PC-3 (cell line): ENCODE measurements at regions not wholly inside any gene's neighbourhood (a gene's known extent, or its start where the extent isn't known, plus 50 kb on each side); places are given as distances from the start of the nearest gene placed in this dataset.

ENCODE experiments used
- ATAC-seq: fragments of 200-7000 bp; cut with Tn5 transposase; 2 replicates; pipeline ENCODE4 v1.9.1; 2020; ENCODE audit warnings: mild to moderate bottlenecking, moderate library complexity
- BruUV-seq: library from RNA; stranded (reverse); fragments of 400-500 nt; replicated peaks from 2 replicates; lab custom pipeline; 2021; lab: Mats Ljungman, UMichigan
- CTCF ChIA-PET: fragments of 300-600 bp; sonication (Branson Sonifier 250); formaldehyde crosslinking; loops from one replicate; lab custom pipeline; 2022; ENCODE audit warnings: antibody characterized with exemption; lab: Charles Lee
- POLR2A ChIA-PET: fragments of 300-600 bp; sonication (Branson Sonifier 250); formaldehyde crosslinking; loops from one replicate; lab custom pipeline; 2022; ENCODE audit warnings: antibody characterized with exemption; ENCODE audit not compliant: unreplicated experiment; lab: Charles Lee
- DNase-seq: peaks from one replicate; pipeline ENCODE4 v3.0.0-alpha.2; 2015
- H2AFZ ChIP-seq: fragments of 300-600 bp; sonication (generic); 2 replicates; pipeline ENCODE4 v1.6.0; 2016; ENCODE audit warnings: antibody characterized with exemption, low read length
- H3F3A ChIP-seq: fragments of 300-600 bp; sonication (generic); one replicate; pipeline ENCODE4 v1.6.0; 2017; ENCODE audit warnings: antibody characterized with exemption, low read length, control low read depth, mild to moderate bottlenecking; ENCODE audit not compliant: unreplicated experiment
- H3K27ac ChIP-seq: fragments of 300-600 bp; sonication (generic); 2 replicates; pipeline ENCODE4 v1.5.1; 2016; ENCODE audit warnings: mild to moderate bottlenecking, low read length
- H3K27me3 ChIP-seq: fragments of 300-600 bp; sonication (generic); 2 replicates; pipeline ENCODE4 v1.6.1; 2016; ENCODE audit warnings: low read length, mixed read lengths
- H3K36me3 ChIP-seq: fragments of 300-600 bp; sonication (generic); 2 replicates; pipeline ENCODE4 v1.6.1; 2016; ENCODE audit warnings: low read depth, mixed run types, low read length, mixed read lengths
- H3K4me1 ChIP-seq: fragments of 300-600 bp; sonication (generic); 2 replicates; pipeline ENCODE4 v1.5.1; 2016; ENCODE audit warnings: low read length; ENCODE audit not compliant: insufficient read depth
- H3K4me2 ChIP-seq: fragments of 300-600 bp; sonication (generic); 2 replicates; pipeline ENCODE4 v1.6.0; 2016; ENCODE audit warnings: low read length
- H3K4me3 ChIP-seq: fragments of 300-600 bp; sonication (generic); 2 replicates; pipeline ENCODE4 v1.5.1; 2016; ENCODE audit warnings: mild to moderate bottlenecking, low read length, mixed read lengths
- H3K79me2 ChIP-seq: fragments of 300-600 bp; sonication (generic); 2 replicates; pipeline ENCODE4 v1.6.1; 2017; ENCODE audit warnings: low read length, mixed read lengths
- H3K9ac ChIP-seq: fragments of 300-600 bp; sonication (generic); 2 replicates; pipeline ENCODE4 v1.6.0; 2016; ENCODE audit warnings: mild to moderate bottlenecking, low read length
- H3K9me2 ChIP-seq: fragments of 300-600 bp; sonication (generic); replicated peaks from 2 replicates; pipeline ENCODE4 v1.6.1; 2016; ENCODE audit warnings: mixed run types, low read length, mixed read lengths
- H3K9me3 ChIP-seq: fragments of 300-600 bp; sonication (generic); 2 replicates; pipeline ENCODE4 v1.6.1; 2016; ENCODE audit warnings: low read length, mixed read lengths
- H4K20me1 ChIP-seq: fragments of 300-600 bp; sonication (generic); 2 replicates; pipeline ENCODE4 v1.6.1; 2016; ENCODE audit warnings: low read length, mixed read lengths
- CTCF ChIP-seq: fragments of 300-600 bp; sonication (generic); conservative IDR thresholded peaks from 2 replicates; pipeline ENCODE4 v1.5.1; 2017; ENCODE audit warnings: antibody characterized with exemption, low read depth, mild to moderate bottlenecking, low read length
- EZH2 ChIP-seq: fragments of 300-600 bp; sonication (generic); IDR thresholded peaks from one replicate; pipeline ENCODE4 v1.6.1; 2017; ENCODE audit warnings: antibody characterized with exemption, mild to moderate bottlenecking, low read length; ENCODE audit not compliant: unreplicated experiment
- EZH2phosphoT487 ChIP-seq: fragments of 300-600 bp; sonication (generic); IDR thresholded peaks from 2 replicates; pipeline ENCODE4 v1.6.1; 2018; ENCODE audit warnings: mild to moderate bottlenecking, antibody characterized with exemption, low read length, borderline replicate concordance
- intact Hi-C: fragments of 100-400 bp; cut with micrococcal nuclease; formaldehyde crosslinking; loops from 2 replicates; pipeline ENCODE4 v1.9.0; 2023

- no TSS peak for BruUV-seq
- intact Hi-C loops = no loop called here
- no peak for ATAC-seq
These were observed 521.8 kb downstream of the MIAT start for GRCh38 chr22:27179161-27179560.

DNA sequence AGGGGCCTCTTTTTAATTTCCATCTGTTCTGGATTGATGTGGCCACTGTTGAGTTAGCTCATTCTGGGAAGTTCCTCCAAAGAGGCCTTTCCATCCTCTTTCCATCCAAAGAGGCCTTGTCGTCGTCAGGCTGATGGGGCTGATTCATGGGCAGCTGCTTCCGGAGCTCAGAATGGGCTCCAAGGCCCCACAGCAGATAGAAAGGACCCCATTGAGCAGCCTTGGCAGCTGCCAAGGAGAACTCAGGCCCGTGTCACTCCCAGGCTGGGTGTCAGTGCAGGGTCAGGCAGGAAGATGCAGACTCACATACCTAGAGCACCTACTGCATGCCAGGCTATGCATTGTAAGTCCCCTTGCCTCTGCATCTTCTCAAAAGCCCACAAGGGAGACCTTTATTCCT, 524.1 kb downstream of the MIAT start:
- Histone ChIP-seq H2AFZ (no peak overlapping the region), H3K79me2 (no peaks in the 10 kb centered on the region), H3K4me2 (no peak overlapping the region), H3K4me3 (no peak overlapping the region), H3K9me3 (no peaks in the 10 kb centered on the region), H3K27me3 (peaks cover 6% of the 10 kb centered on the region; the same call in 1 of the 2 replicates), H3K4me1 (no peaks in the 10 kb centered on the region), H3K27ac (no peak overlapping the region), H3K9me2 (no peaks in the 10 kb centered on the region), H3K36me3 (no peaks in the 10 kb centered on the region), H4K20me1 (no peaks in the 10 kb centered on the region), H3K9ac (no peak overlapping the region), H3F3A (no peaks in the 10 kb centered on the region)
- ChIA-PET POLR2A (no interaction called here), CTCF (no interaction called here)
- DNase-seq = no peak
- TF ChIP-seq EZH2 (no peak), EZH2phosphoT487 (no peak), CTCF (no peak)
- no TSS peak for BruUV-seq
- ATAC-seq = no peak
- intact Hi-C loops = no loop called here

More at GRCh38 chr22:27179161-27179560, 521.8 kb downstream of the MIAT start:
- H3K36me3 ChIP-seq = no peaks in the 10 kb centered on the region
- H2AFZ ChIP-seq = no peak overlapping the region
- H3F3A ChIP-seq = no peaks in the 10 kb centered on the region
- CTCF ChIA-PET = no interaction called here
- TF ChIP-seq EZH2phosphoT487 (no peak), EZH2 (no peak), CTCF (no peak)
- H3K9me2 ChIP-seq = no peaks in the 10 kb centered on the region
- no peaks in the 10 kb centered on the region for H3K4me1 ChIP-seq
- no peak overlapping the region for H3K4me2 ChIP-seq
- H3K9me3 ChIP-seq = no peaks in the 10 kb centered on the region
- H3K9ac ChIP-seq = no peak overlapping the region
- no peak overlapping the region for H3K27ac ChIP-seq
- no peaks in the 10 kb centered on the region for H4K20me1 ChIP-seq
- DNase-seq = no peak
- POLR2A ChIA-PET = no interaction called here
- no peaks in the 10 kb centered on the region for H3K79me2 ChIP-seq
- H3K27me3 ChIP-seq = peaks cover 30% of the 10 kb centered on the region
- no peak overlapping the region for H3K4me3 ChIP-seq

- intact Hi-C loops = no loop called here
- ATAC-seq = no peak
These were observed 526.1 kb downstream of the MIAT start for GRCh38 chr22:27183474-27183873.

More at GRCh38 chr22:27183474-27183873, 526.1 kb downstream of the MIAT start:
- Histone ChIP-seq H3K36me3 (no peaks in the 10 kb centered on the region), H3K9ac (no peak overlapping the region), H3K4me2 (no peak overlapping the region), H3K4me3 (no peak overlapping the region), H3K27ac (no peak overlapping the region), H3F3A (no peaks in the 10 kb centered on the region), H3K9me2 (no peaks in the 10 kb centered on the region), H2AFZ (no peak overlapping the region), H3K4me1 (no peaks in the 10 kb centered on the region), H3K9me3 (no peaks in the 10 kb centered on the region), H4K20me1 (no peaks in the 10 kb centered on the region), H3K27me3 (no peaks in the 10 kb centered on the region), H3K79me2 (no peaks in the 10 kb centered on the region)
- BruUV-seq = no TSS peak
- ChIA-PET CTCF (no interaction called here), POLR2A (no interaction called here)
- TF ChIP-seq CTCF (no peak), EZH2phosphoT487 (no peak), EZH2 (no peak)
- DNase-seq = no peak
